Mesodermal cell (in vitro differentiated cells): ENCODE measurements at regions not wholly inside any gene's neighbourhood (a gene's known extent, or its start where the extent isn't known, plus 50 kb on each side); places are given as distances from the start of the nearest gene placed in this dataset.
"Not testable (repeated sequence)": the region's sequence is repeated elsewhere in the genome, so short reads cannot be mapped to it uniquely, and the experiment has no call there.

ENCODE experiments used
- H3K27ac ChIP-seq: 2 replicates; pipeline ENCODE4 v1.7.0; 2013; ENCODE audit warnings: mild to moderate bottlenecking, low read depth, low read length, moderate library complexity; ENCODE audit not compliant: severe bottlenecking
- H3K36me3 ChIP-seq: 2 replicates; pipeline ENCODE4 v1.7.1; 2013; ENCODE audit warnings: mild to moderate bottlenecking, low read length, moderate library complexity; ENCODE audit not compliant: control insufficient read depth, insufficient read depth
- H3K4me1 ChIP-seq: one replicate; pipeline ENCODE4 v1.7.1; 2013; ENCODE audit warnings: mild to moderate bottlenecking, low read length; ENCODE audit not compliant: insufficient read depth, control insufficient read depth, poor library complexity, severe bottlenecking
- H3K4me3 ChIP-seq: 2 replicates; pipeline ENCODE4 v1.7.0; 2013; ENCODE audit warnings: low read length, control low read depth, mild to moderate bottlenecking; ENCODE audit not compliant: insufficient read depth, poor library complexity, severe bottlenecking; ENCODE audit errors: extremely low read depth
- H3K9me3 ChIP-seq: 2 replicates; pipeline ENCODE4 v1.7.1; 2013; ENCODE audit warnings: mild to moderate bottlenecking, low read length, moderate library complexity; ENCODE audit not compliant: control insufficient read depth
- WGBS, 2 experiments: methylation state at CpG; one replicate each; pipeline ENCODE4 v1.1.5; 2013; ENCODE audit warnings: missing lambda C conversion rate in 2 of 2; ENCODE audit not compliant: insufficient coverage in 2 of 2; 5-methylcytosine and 5-hydroxymethylcytosine counted together

- H3K4me1 ChIP-seq, result not testable (repeated sequence)
- peaks cover 74% of the 10 kb centered on the region for H3K36me3 ChIP-seq
Observed at GRCh38 chr3:197618408-197618807, 62.6 kb upstream of the BDH1 start.

GRCh38 chr3:197615430-197615829 lies 59.7 kb upstream of the BDH1 start:
- peaks cover 5% of the 10 kb centered on the region for H3K9me3 ChIP-seq
- no peak overlapping the region for H3K4me3 ChIP-seq
- 89 to 91% methylated on average over 2 of the region's 3 CpGs for WGBS, 2 experiments
- no peak overlapping the region for H3K27ac ChIP-seq
- peaks cover 92% of the 10 kb centered on the region for H3K36me3 ChIP-seq
- no peaks in the 10 kb centered on the region for H3K4me1 ChIP-seq

More at GRCh38 chr3:197618408-197618807, 62.6 kb upstream of the BDH1 start:
- not testable (repeated sequence) for H3K27ac ChIP-seq, H3K9me3 ChIP-seq, H3K4me3 ChIP-seq
- WGBS, 2 experiments, result no CpG with 5 or more reads among the region's 5 CpGs

- not testable (repeated sequence) for H3K27ac ChIP-seq, H3K4me3 ChIP-seq, H3K9me3 ChIP-seq, H3K4me1 ChIP-seq
- peaks cover 88% of the 10 kb centered on the region for H3K36me3 ChIP-seq
- WGBS, 2 experiments, result 88 to 100% methylated on average over 1 of the region's 3 CpGs
Observed at GRCh38 chr3:197614134-197614533, 58.4 kb upstream of the BDH1 start.

- H3K4me1 ChIP-seq, result no peaks in the 10 kb centered on the region
- peaks cover 90% of the 10 kb centered on the region for H3K36me3 ChIP-seq
- WGBS, 2 experiments, result 89 to 98% methylated on average over 3 to 5 of the region's 6 CpGs
- no peak overlapping the region for H3K4me3 ChIP-seq
- H3K9me3 ChIP-seq, result peaks cover 5% of the 10 kb centered on the region
- H3K27ac ChIP-seq, result no peak overlapping the region
Observed at GRCh38 chr3:197613199-197613598, 57.4 kb upstream of the BDH1 start.

DNA sequence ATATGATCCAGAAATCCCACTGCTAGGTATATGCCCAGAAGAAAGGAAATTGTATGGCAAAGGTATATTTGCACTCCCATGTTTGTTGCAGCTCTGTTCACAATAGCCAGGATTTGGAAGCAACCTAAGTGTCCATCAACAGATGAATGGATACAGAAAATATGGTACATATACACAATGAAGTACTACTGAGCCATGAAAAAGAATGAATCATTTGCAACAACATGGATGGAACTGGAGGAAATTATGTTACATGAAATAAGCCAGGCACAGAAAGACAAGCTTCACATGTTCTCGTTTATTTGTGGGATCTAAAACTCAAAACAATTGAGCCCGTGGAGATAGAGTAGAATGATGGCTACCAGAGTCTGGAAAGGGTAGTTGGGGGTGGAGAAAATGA lies 55.5 kb upstream of the BDH1 start:
- no peaks in the 10 kb centered on the region for H3K4me1 ChIP-seq
- 79 to 93% methylated on average over 2 of the region's 2 CpGs for WGBS, 2 experiments
- H3K27ac ChIP-seq, result no peak overlapping the region
- H3K4me3 ChIP-seq, result no peak overlapping the region
- H3K9me3 ChIP-seq, result no peaks in the 10 kb centered on the region
- H3K36me3 ChIP-seq, result peaks cover 94% of the 10 kb centered on the region

DNA sequence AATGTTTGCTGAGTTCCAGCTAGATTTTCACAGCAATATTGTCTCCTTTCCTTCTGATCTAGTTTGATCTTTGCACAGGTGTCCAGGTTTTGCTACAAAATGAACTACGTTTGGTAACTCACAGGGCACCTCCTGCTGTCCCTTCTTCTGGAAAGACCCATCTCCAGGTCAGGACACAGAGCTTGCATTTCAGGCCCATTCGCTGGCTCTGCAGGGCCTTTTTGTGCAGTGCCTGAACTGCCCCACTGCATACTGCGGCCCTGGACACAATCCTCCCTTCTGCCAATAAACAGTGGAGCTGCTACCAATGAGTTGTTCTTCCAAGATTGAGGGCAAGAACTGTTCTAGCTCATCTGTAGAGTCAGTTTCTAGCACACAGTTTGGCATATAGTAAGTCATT lies 50.7 kb upstream of the BDH1 start:
- Histone ChIP-seq H3K36me3 (peaks cover 75% of the 10 kb centered on the region), H3K4me1 (no peaks in the 10 kb centered on the region), H3K9me3 (peaks cover 4% of the 10 kb centered on the region), H3K27ac (no peak overlapping the region), H3K4me3 (no peak overlapping the region)
- WGBS, 2 experiments, result 100% methylated on average over 2 to 3 of the region's 3 CpGs
